SK-N-SH treated with all-trans-retinoic acid at 6 μM for 48 hours (cell line): ENCODE measurements at regions not wholly inside any gene's neighbourhood (a gene's known extent, or its start where the extent isn't known, plus 50 kb on each side); places are given as distances from the start of the nearest gene placed in this dataset.
A peak's percentile ranks its signal among the peaks of the same experiment; 100 is the strongest.
"Not testable (repeated sequence)": the region's sequence is repeated elsewhere in the genome, so short reads cannot be mapped to it uniquely, and the experiment has no call there.

ENCODE experiments used
- ATAC-seq: fragments of 200-7000 bp; cut with Tn5 transposase; 3 replicates; pipeline ENCODE4 v1.9.1; 2020; ENCODE audit warnings: mild to moderate bottlenecking, moderate library complexity
- ARNTL ChIP-seq: fragments of 450-650 bp; formaldehyde crosslinking; IDR thresholded peaks from 2 replicates; pipeline ENCODE4 v1.5.0; 2020; ENCODE audit warnings: low read depth, mild to moderate bottlenecking, moderate library complexity, borderline replicate concordance
- CSDC2 ChIP-seq: fragments of 250-450 bp; sonication (Bioruptor Pico); IDR thresholded peaks from 2 replicates; pipeline ENCODE4 v1.5.0; 2020; ENCODE audit warnings: mild to moderate bottlenecking, moderate library complexity
- ESRRG ChIP-seq: fragments of 250-450 bp; sonication (Bioruptor Pico); IDR thresholded peaks from 2 replicates; pipeline ENCODE4 v1.6.1; 2021; ENCODE audit warnings: mild to moderate bottlenecking
- GLIS3 ChIP-seq: fragments of 250-450 bp; sonication (Bioruptor Pico); IDR thresholded peaks from 2 replicates; pipeline ENCODE4 v1.5.0; 2020; ENCODE audit warnings: mild to moderate bottlenecking, moderate library complexity
- ISL1 ChIP-seq: fragments of 250-450 bp; sonication (Bioruptor Pico); IDR thresholded peaks from 2 replicates; pipeline ENCODE4 v2.1.2; 2022; ENCODE audit warnings: mild to moderate bottlenecking, moderate library complexity
- OSR1 ChIP-seq: fragments of 250-450 bp; sonication (Bioruptor Pico); IDR thresholded peaks from 2 replicates; pipeline ENCODE4 v1.8.0; 2022; ENCODE audit warnings: moderate library complexity, mild to moderate bottlenecking, inconsistent platforms
- PPARA ChIP-seq: fragments of 250-450 bp; sonication (Bioruptor Pico); IDR thresholded peaks from 2 replicates; pipeline ENCODE4 v1.5.0; 2020; ENCODE audit warnings: mild to moderate bottlenecking, borderline replicate concordance
- RARB ChIP-seq: fragments of 250-450 bp; sonication (Bioruptor Pico); IDR thresholded peaks from 2 replicates; pipeline ENCODE4 v1.8.0; 2021; ENCODE audit warnings: mild to moderate bottlenecking, moderate library complexity
- SNAI2 ChIP-seq: fragments of 250-450 bp; sonication (Bioruptor Pico); IDR thresholded peaks from 2 replicates; pipeline ENCODE4 v1.5.0; 2020; ENCODE audit warnings: mild to moderate bottlenecking, moderate library complexity
- TOX ChIP-seq: fragments of 250-450 bp; sonication (Bioruptor Pico); IDR thresholded peaks from 2 replicates; pipeline ENCODE4 v1.8.0; 2021; ENCODE audit warnings: mild to moderate bottlenecking, moderate library complexity, borderline replicate concordance
- ZFP3 ChIP-seq: fragments of 250-450 bp; sonication (Bioruptor Pico); IDR thresholded peaks from 2 replicates; pipeline ENCODE4 v1.5.0; 2020; ENCODE audit warnings: mild to moderate bottlenecking, moderate library complexity
- ZFP30 ChIP-seq: fragments of 450-650 bp; formaldehyde crosslinking; IDR thresholded peaks from 2 replicates; pipeline ENCODE4 v1.5.0; 2022; ENCODE audit warnings: mild to moderate bottlenecking, moderate library complexity
- ZNF70 ChIP-seq: fragments of 450-650 bp; formaldehyde crosslinking; IDR thresholded peaks from 2 replicates; pipeline ENCODE4 v1.5.0; 2020; ENCODE audit warnings: mild to moderate bottlenecking, moderate library complexity
- ZNF8 ChIP-seq: fragments of 450-650 bp; formaldehyde crosslinking; IDR thresholded peaks from 2 replicates; pipeline ENCODE4 v1.5.0; 2020; ENCODE audit warnings: mild to moderate bottlenecking, moderate library complexity
- TF ChIP-seq, protein P1 (sequence below): fragments of 250-450 bp; sonication (Bioruptor Pico); IDR thresholded peaks from 2 replicates; pipeline ENCODE4 v1.5.1; 2020; ENCODE audit warnings: low read depth, mild to moderate bottlenecking, moderate library complexity
- TF ChIP-seq, protein P2 (sequence below): fragments of 250-450 bp; sonication (Bioruptor Pico); IDR thresholded peaks from 2 replicates; pipeline ENCODE4 v1.5.1; 2021; ENCODE audit warnings: mild to moderate bottlenecking, moderate library complexity
- TF ChIP-seq, protein P3 (sequence below): fragments of 250-450 bp; sonication (Bioruptor Pico); IDR thresholded peaks from 2 replicates; pipeline ENCODE4 v1.5.0; 2020; ENCODE audit warnings: mild to moderate bottlenecking, moderate library complexity
- TF ChIP-seq, protein P4 (sequence below): fragments of 250-450 bp; sonication (Bioruptor Pico); IDR thresholded peaks from 2 replicates; pipeline ENCODE4 v1.8.0; 2020; ENCODE audit warnings: mild to moderate bottlenecking, moderate library complexity, borderline replicate concordance

DNA sequence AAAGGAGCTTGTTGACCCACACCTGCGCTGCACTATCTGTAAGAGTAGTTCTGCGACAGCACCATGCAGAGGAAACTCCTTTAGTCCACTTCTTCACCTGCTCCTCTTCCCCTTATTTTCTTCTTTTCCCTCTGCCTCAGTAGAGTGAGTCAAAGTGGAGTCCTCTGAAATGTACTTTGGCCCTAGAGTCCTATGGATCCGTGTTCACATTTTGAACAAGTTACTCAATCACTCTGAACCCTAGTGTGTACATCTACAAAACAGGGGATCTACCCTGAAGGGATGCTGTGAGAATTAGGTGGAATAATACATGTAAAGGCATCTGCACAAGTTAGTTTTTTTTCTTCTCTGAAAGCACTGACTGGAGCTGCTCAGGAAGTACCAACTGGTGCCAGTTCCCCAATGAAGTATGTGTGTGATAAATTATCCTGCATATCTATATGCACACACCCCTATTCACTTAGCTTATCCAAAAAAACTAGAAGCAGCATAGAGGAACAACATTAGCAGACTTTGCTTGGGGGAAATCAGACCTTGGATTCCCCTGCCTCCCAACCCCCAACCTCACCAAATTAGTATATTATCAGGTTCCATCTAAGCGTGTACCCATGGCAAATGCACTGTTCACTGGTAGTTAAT lies 118.5 kb upstream of the FAM9C start:
- ATAC-seq = no peak
- TF ChIP-seq, protein P1, sequence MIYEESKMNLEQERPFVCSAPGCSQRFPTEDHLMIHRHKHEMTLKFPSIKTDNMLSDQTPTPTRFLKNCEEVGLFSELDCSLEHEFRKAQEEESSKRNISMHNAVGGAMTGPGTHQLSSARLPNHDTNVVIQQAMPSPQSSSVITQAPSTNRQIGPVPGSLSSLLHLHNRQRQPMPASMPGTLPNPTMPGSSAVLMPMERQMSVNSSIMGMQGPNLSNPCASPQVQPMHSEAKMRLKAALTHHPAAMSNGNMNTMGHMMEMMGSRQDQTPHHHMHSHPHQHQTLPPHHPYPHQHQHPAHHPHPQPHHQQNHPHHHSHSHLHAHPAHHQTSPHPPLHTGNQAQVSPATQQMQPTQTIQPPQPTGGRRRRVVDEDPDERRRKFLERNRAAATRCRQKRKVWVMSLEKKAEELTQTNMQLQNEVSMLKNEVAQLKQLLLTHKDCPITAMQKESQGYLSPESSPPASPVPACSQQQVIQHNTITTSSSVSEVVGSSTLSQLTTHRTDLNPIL = no peak
- TF ChIP-seq ISL1 (CRISPR knock-in tag) (no peak), ZFP30 (CRISPR knock-in tag) (no peak), ZFP3 (CRISPR knock-in tag) (no peak)

DNA sequence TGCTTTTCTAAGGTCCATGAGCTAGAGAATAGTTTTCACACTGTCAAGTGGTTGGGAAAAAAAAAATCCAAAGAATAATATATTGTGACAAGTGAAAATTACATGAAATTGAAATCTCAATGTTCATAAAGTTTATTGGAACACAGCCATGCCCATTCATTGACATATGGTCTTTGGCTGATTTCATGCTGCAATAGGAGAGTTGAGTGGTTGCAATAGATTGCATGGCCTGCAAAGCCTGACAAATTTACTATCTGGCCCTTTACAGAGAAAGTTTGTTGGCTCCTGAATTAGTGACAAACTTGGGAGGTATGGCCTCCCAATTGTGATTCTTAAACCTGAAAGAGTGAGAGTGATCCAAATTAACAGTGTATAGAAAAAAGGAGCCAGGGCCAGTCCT lies 115.5 kb upstream of the FAM9C start:
- peak; percentile 18; the same call in 2 of the 3 replicates for ATAC-seq

DNA sequence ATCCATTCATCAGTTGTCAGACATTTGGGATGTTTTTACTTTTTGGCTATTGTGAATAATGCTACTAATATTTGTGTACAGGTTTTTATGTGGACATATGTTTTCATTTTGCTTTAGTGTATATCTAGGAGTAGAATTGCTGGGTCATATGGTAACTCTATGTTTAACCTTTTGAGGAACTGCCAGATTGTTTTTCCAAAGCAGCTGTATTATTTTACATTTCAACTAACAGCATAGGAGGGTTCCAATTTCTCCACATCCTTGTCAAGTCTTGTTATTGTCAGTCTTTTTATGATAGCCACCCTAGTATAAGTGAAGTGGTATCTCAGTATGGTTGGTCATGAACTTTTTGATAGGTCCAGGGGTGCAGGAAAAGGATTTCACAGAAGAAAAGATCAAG lies 114.5 kb upstream of the FAM9C start:
- ATAC-seq = peak; percentile 18

More for the DNA sequence above, 115.5 kb upstream of the FAM9C start:
- TF ChIP-seq RARB (CRISPR knock-in tag) (no peak), ZNF8 (CRISPR knock-in tag) (no peak), SNAI2 (CRISPR knock-in tag) (no peak)
- TF ChIP-seq, protein P2, sequence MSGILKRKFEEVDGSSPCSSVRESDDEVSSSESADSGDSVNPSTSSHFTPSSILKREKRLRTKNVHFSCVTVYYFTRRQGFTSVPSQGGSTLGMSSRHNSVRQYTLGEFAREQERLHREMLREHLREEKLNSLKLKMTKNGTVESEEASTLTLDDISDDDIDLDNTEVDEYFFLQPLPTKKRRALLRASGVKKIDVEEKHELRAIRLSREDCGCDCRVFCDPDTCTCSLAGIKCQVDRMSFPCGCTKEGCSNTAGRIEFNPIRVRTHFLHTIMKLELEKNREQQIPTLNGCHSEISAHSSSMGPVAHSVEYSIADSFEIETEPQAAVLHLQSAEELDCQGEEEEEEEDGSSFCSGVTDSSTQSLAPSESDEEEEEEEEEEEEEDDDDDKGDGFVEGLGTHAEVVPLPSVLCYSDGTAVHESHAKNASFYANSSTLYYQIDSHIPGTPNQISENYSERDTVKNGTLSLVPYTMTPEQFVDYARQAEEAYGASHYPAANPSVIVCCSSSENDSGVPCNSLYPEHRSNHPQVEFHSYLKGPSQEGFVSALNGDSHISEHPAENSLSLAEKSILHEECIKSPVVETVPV = no peak

DNA sequence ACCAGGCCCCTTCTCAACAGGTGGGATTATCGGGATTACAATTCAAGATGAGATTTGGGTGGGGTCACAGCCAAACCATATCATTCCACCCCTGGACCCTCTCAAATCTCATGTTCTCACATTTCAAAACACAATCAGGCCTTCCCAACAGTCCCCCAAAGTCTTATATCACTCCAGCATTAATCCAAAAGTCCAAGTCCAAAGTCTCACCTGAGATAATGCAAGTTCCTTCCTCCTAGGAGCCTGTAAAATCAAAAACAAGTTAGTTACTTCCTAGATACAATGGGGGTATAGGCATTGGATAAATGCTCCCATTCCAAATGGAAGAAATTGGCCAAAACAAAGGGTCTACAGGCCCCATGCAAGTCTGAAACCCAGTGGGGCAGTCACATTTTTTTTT lies 111.1 kb upstream of the FAM9C start:
- ATAC-seq = not testable (repeated sequence)

More for the DNA sequence above, 114.5 kb upstream of the FAM9C start:
- TF ChIP-seq, protein P3, sequence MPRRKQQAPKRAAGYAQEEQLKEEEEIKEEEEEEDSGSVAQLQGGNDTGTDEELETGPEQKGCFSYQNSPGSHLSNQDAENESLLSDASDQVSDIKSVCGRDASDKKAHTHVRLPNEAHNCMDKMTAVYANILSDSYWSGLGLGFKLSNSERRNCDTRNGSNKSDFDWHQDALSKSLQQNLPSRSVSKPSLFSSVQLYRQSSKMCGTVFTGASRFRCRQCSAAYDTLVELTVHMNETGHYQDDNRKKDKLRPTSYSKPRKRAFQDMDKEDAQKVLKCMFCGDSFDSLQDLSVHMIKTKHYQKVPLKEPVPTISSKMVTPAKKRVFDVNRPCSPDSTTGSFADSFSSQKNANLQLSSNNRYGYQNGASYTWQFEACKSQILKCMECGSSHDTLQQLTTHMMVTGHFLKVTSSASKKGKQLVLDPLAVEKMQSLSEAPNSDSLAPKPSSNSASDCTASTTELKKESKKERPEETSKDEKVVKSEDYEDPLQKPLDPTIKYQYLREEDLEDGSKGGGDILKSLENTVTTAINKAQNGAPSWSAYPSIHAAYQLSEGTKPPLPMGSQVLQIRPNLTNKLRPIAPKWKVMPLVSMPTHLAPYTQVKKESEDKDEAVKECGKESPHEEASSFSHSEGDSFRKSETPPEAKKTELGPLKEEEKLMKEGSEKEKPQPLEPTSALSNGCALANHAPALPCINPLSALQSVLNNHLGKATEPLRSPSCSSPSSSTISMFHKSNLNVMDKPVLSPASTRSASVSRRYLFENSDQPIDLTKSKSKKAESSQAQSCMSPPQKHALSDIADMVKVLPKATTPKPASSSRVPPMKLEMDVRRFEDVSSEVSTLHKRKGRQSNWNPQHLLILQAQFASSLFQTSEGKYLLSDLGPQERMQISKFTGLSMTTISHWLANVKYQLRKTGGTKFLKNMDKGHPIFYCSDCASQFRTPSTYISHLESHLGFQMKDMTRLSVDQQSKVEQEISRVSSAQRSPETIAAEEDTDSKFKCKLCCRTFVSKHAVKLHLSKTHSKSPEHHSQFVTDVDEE (CRISPR knock-in tag) = no peak
- TF ChIP-seq ZNF8 (CRISPR knock-in tag) = no peak
- TF ChIP-seq TOX (CRISPR knock-in tag) = no peak
- TF ChIP-seq, protein P1 = no peak
- no peak for TF ChIP-seq CSDC2 (CRISPR knock-in tag)
- TF ChIP-seq, protein P2 = no peak
- no peak for TF ChIP-seq RARB (CRISPR knock-in tag)
- TF ChIP-seq PPARA (CRISPR knock-in tag) = no peak
- TF ChIP-seq ZNF70 (CRISPR knock-in tag) = no peak
- TF ChIP-seq GLIS3 (CRISPR knock-in tag) = no peak
- no peak for TF ChIP-seq ZFP30 (CRISPR knock-in tag)
- TF ChIP-seq ZFP3 (CRISPR knock-in tag) = no peak

DNA sequence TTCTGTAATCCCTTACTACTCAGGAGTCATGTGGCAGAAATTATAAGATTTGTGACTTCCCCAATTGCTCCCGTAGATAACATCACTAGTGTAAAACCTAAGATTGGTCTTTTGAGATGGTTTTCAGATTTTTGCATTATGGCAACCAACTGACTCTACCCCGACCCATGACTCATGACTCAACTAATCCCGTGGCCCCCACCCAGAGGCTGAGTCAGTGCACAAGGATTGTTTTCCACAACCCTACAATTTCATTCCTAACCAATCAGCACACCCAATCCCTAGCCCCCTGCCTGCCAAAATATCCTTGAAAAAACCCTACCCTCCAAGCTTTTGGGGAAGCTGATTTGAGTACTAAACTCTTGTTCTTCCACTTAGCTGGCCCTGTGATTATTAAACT lies 109.4 kb upstream of the FAM9C start:
- no peak for ATAC-seq
- TF ChIP-seq TOX (CRISPR knock-in tag) (no peak), ESRRG (CRISPR knock-in tag) (no peak), OSR1 (CRISPR knock-in tag) (no peak), ARNTL (no peak), ZNF8 (CRISPR knock-in tag) (no peak), RARB (CRISPR knock-in tag) (no peak), ISL1 (CRISPR knock-in tag) (no peak), ZNF70 (CRISPR knock-in tag) (no peak), CSDC2 (CRISPR knock-in tag) (no peak)
- TF ChIP-seq, protein P4, sequence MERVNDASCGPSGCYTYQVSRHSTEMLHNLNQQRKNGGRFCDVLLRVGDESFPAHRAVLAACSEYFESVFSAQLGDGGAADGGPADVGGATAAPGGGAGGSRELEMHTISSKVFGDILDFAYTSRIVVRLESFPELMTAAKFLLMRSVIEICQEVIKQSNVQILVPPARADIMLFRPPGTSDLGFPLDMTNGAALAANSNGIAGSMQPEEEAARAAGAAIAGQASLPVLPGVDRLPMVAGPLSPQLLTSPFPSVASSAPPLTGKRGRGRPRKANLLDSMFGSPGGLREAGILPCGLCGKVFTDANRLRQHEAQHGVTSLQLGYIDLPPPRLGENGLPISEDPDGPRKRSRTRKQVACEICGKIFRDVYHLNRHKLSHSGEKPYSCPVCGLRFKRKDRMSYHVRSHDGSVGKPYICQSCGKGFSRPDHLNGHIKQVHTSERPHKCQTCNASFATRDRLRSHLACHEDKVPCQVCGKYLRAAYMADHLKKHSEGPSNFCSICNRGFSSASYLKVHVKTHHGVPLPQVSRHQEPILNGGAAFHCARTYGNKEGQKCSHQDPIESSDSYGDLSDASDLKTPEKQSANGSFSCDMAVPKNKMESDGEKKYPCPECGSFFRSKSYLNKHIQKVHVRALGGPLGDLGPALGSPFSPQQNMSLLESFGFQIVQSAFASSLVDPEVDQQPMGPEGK (CRISPR knock-in tag) = no peak
- TF ChIP-seq, protein P3 (CRISPR knock-in tag) = no peak
- TF ChIP-seq, protein P2 = no peak
